Testis (tissue), 2 donors: ENCODE measurements at regions not wholly inside any gene's neighbourhood (a gene's known extent, or its start where the extent isn't known, plus 50 kb on each side); places are given as distances from the start of the nearest gene placed in this dataset.

Experiments used
- POLR2A ChIP-seq: fragments of 450-650 bp; IDR thresholded peaks from one replicate; pipeline ENCODE4 v1.6.1; 2017; ENCODE audit warnings: antibody characterized with exemption, mild to moderate bottlenecking, moderate library complexity
- TF ChIP-seq, protein P1 (sequence below), 3 experiments: fragments of 450-650 bp in 2 of 3; fragments of 200-600 bp in 1 of 3; sonication (generic) in 1 of 3; IDR thresholded peaks; one replicate each; pipeline ENCODE4 v1.5.1; 2016 to 2019; ENCODE audit warnings: antibody characterized with exemption in 3 of 3, mild to moderate bottlenecking in 2 of 3, moderate library complexity in 1 of 3

DNA sequence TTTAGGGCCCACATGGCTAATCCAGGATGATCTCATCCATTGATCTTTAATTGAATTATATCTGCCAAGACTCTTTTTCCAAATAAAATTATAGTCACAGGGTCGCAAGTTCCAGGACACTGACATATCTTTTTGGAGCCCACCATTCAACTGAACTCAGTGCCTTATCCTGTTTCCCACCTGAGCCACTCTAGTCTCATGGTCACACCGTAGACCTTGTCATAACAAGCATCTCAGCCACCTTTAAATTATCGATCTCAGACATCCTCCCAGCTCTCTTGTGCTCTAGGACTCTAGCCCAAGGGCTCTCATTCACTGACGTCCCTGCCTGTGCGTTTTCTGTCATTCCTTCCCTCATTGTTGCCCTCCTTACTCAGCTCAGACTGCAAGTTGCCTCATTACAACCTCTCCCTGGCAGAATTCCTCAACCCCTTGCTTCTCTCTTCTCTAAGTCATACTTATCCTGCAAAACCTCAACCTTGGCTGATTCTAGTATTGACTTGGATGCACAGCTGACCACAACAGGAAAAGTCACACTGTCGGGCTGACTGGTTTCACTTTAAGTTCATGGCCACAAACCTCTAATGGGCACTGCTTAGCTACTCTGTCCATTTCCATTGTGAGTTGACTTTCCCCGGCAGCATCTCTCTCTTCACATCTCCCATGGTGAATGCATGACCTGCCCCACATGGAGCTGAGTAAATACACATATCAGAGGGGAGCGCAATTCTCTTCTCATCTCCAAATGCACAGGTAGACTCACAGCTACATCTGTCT is 91.0 kb upstream of the TRIM2 start:
- TF ChIP-seq, protein P1, sequence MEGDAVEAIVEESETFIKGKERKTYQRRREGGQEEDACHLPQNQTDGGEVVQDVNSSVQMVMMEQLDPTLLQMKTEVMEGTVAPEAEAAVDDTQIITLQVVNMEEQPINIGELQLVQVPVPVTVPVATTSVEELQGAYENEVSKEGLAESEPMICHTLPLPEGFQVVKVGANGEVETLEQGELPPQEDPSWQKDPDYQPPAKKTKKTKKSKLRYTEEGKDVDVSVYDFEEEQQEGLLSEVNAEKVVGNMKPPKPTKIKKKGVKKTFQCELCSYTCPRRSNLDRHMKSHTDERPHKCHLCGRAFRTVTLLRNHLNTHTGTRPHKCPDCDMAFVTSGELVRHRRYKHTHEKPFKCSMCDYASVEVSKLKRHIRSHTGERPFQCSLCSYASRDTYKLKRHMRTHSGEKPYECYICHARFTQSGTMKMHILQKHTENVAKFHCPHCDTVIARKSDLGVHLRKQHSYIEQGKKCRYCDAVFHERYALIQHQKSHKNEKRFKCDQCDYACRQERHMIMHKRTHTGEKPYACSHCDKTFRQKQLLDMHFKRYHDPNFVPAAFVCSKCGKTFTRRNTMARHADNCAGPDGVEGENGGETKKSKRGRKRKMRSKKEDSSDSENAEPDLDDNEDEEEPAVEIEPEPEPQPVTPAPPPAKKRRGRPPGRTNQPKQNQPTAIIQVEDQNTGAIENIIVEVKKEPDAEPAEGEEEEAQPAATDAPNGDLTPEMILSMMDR (IDR thresholded peaks at IDR 0.05): no peak
- no peak for TF ChIP-seq POLR2A
